ENCODE measurements at regions not wholly inside any gene's neighbourhood (a gene's known extent, or its start where the extent isn't known, plus 50 kb on each side); places are given as distances from the start of the nearest gene placed in this dataset.

GRCh38 chr15:66850078-66850991 lies 148.3 kb downstream of the SMAD6 start:
- no peak for DNase-seq
- H3K4me1 ChIP-seq (ENCODE audit: low read length) = peaks cover 7% of the 10 kb centered on the region
- H3K9ac ChIP-seq (ENCODE audit: low read length) = no peak overlapping the region
- peak overlapping the region; percentile 76 for H2AFZ ChIP-seq (ENCODE audit: low read length)
- H3K4me2 ChIP-seq (ENCODE audit: low read depth, low read length, poor library complexity, severe bottlenecking) = peak overlapping the region; percentile 57
- no peaks in the 10 kb centered on the region for H3K9me3 ChIP-seq (ENCODE audit: low read length)
- H3K36me3 ChIP-seq (ENCODE audit: insufficient read depth, low read length) = no peaks in the 10 kb centered on the region
- H4K20me1 ChIP-seq (ENCODE audit: insufficient read depth, low read depth, low read length) = no peaks in the 10 kb centered on the region
- H3K27me3 ChIP-seq (ENCODE audit: low read length) = no peaks in the 10 kb centered on the region
- H3K79me2 ChIP-seq (ENCODE audit: low read length) = no peaks in the 10 kb centered on the region
- H3K9me2 ChIP-seq (replicated peaks; ENCODE audit: insufficient read depth, low read length) = no peaks in the 10 kb centered on the region
- no peak overlapping the region for H3K27ac ChIP-seq (ENCODE audit: low read length)
- H3K4me3 ChIP-seq (ENCODE audit: low read length) = no peak overlapping the region

- no peaks in the 10 kb centered on the region for H3K36me3 ChIP-seq (ENCODE audit: insufficient read depth, low read length)
- no peak overlapping the region for H3K4me3 ChIP-seq (ENCODE audit: low read length)
- no peaks in the 10 kb centered on the region for H3K27me3 ChIP-seq (ENCODE audit: low read length)
- H3K9me3 ChIP-seq (ENCODE audit: low read length) = no peaks in the 10 kb centered on the region
- H3K79me2 ChIP-seq (ENCODE audit: low read length) = no peaks in the 10 kb centered on the region
- H4K20me1 ChIP-seq (ENCODE audit: insufficient read depth, low read depth, low read length) = no peaks in the 10 kb centered on the region
- peak overlapping the region; percentile 76 for H2AFZ ChIP-seq (ENCODE audit: low read length)
- H3K27ac ChIP-seq (ENCODE audit: low read length) = no peak overlapping the region
- no peak overlapping the region for H3K9ac ChIP-seq (ENCODE audit: low read length)
- peaks cover 7% of the 10 kb centered on the region for H3K4me1 ChIP-seq (ENCODE audit: low read length)
- DNase-seq = no peak
- peak overlapping the region; percentile 57 for H3K4me2 ChIP-seq (ENCODE audit: low read depth, low read length, poor library complexity, severe bottlenecking)
- H3K9me2 ChIP-seq (replicated peaks; ENCODE audit: insufficient read depth, low read length) = no peaks in the 10 kb centered on the region
These were observed 148.9 kb downstream of the SMAD6 start for GRCh38 chr15:66850996-66851310.

DNA sequence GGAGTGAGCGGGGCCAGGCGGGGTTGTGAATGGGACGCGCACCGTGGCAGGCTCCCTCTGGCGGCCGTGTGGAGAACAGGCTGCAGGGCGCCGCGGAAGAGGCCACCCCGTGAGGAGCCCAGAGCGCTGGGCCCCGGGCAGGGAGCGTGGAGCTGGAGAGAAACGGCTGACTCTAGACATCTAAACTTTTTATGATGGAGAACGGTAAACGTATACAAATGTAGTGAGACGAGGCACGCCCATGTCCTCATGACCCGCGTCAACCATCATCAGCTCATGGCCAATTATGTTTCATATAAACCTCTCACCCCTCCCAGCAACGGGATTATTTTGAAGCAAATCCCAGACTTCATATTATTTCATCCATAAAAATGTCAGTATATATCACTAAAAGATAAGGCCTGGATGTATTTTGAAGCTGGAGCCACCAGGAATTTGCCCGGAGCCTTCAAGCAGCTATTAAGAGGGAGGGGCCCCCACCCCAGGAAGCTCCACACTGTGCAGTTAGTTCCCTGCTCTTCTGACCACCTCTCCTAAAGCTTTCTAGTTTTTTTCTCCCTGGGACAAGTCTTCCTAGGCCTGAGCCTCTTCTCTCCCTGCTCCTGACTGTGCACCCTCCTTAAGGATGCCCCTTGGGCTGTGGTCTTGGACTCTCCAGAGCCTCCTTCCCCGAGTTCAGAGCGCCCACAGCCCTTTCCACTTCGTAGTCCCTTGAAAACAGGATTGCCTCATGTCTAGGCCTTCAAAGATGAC lies 149.5 kb downstream of the SMAD6 start:
- H3K79me2 ChIP-seq (ENCODE audit: low read length) = no peaks in the 10 kb centered on the region
- H3K4me1 ChIP-seq (ENCODE audit: low read length) = peaks cover 7% of the 10 kb centered on the region
- H3K4me2 ChIP-seq (ENCODE audit: low read depth, low read length, poor library complexity, severe bottlenecking) = peak overlapping the region; percentile 57
- H3K9me2 ChIP-seq (replicated peaks; ENCODE audit: insufficient read depth, low read length) = no peaks in the 10 kb centered on the region
- no peak overlapping the region for H3K27ac ChIP-seq (ENCODE audit: low read length)
- DNase-seq = peak; percentile 93
- H3K4me3 ChIP-seq (ENCODE audit: low read length) = no peak overlapping the region
- no peaks in the 10 kb centered on the region for H3K27me3 ChIP-seq (ENCODE audit: low read length)
- peak overlapping the region; percentile 25; the same call in 1 of the 2 replicates for H3K9ac ChIP-seq (ENCODE audit: low read length)
- peak overlapping the region; percentile 76 for H2AFZ ChIP-seq (ENCODE audit: low read length)
- H4K20me1 ChIP-seq (ENCODE audit: insufficient read depth, low read depth, low read length) = no peaks in the 10 kb centered on the region
- no peaks in the 10 kb centered on the region for H3K9me3 ChIP-seq (ENCODE audit: low read length)
- no peaks in the 10 kb centered on the region for H3K36me3 ChIP-seq (ENCODE audit: insufficient read depth, low read length)

GRCh38 chr15:66852064-66852905 lies 150.2 kb downstream of the SMAD6 start:
- H2AFZ ChIP-seq (ENCODE audit: low read length) = no peak overlapping the region
- no peak overlapping the region for H3K4me3 ChIP-seq (ENCODE audit: low read length)
- H3K4me1 ChIP-seq (ENCODE audit: low read length) = peaks cover 7% of the 10 kb centered on the region
- no peaks in the 10 kb centered on the region for H3K9me2 ChIP-seq (replicated peaks; ENCODE audit: insufficient read depth, low read length)
- no peak overlapping the region for H3K4me2 ChIP-seq (ENCODE audit: low read depth, low read length, poor library complexity, severe bottlenecking)
- H4K20me1 ChIP-seq (ENCODE audit: insufficient read depth, low read depth, low read length) = no peaks in the 10 kb centered on the region
- no peak overlapping the region for H3K9ac ChIP-seq (ENCODE audit: low read length)
- H3K9me3 ChIP-seq (ENCODE audit: low read length) = no peaks in the 10 kb centered on the region
- H3K36me3 ChIP-seq (ENCODE audit: insufficient read depth, low read length) = no peaks in the 10 kb centered on the region
- no peaks in the 10 kb centered on the region for H3K79me2 ChIP-seq (ENCODE audit: low read length)
- H3K27me3 ChIP-seq (ENCODE audit: low read length) = no peaks in the 10 kb centered on the region
- DNase-seq = no peak
- H3K27ac ChIP-seq (ENCODE audit: low read length) = no peak overlapping the region

DNA sequence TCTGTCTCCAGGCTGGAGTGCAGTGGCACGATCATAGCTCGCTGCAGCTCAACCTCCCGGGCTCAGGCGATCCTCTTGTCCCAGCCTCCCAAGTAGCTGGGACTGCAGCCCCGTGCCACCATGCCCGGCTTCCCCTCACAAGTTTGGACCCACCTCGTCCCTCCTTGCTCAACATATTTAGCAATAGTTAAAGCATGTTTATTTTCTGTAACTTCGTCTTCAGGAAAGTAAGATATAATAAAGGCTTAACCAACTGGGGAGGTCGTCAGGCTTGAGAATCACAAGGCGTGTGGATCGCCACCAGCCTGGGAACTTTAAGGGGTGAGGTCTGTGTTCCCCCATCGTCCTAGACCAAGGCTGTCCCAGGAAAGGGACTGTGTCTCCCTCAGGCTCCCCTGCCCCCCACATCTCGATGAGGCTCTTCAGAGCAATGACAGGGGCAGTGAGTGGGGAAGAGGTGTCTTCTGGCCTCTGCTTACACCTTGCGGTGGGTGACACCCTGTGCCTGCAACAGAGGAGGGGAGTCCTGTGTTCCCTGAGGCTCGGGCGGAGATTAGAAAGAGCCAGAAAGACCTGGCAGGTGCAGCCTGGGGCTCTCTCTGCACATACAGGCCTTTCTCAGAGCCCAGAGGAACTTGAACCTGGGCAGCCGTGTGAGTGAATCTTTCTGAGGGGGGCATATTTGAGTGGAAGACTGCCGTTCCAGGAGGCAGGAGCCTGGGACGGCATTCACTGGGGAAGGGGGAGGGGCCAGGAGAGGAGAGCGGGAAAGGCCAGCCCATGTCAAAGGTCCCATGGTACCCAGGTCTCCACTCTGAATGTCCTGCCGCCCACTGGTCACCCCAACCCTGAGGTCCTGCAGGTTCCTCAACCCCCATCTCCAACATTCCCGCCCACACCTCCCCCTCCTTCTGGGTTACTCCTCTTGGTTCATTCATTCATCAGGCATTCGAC lies 152.3 kb downstream of the SMAD6 start:
- Histone ChIP-seq H3K4me3 (ENCODE audit: low read length) (no peak overlapping the region), H3K36me3 (ENCODE audit: insufficient read depth, low read length) (no peaks in the 10 kb centered on the region), H4K20me1 (ENCODE audit: insufficient read depth, low read depth, low read length) (no peaks in the 10 kb centered on the region), H3K27me3 (ENCODE audit: low read length) (0 out of 2 replicates have a peak, but pooled peaks cover 3% of the 10 kb centered on the region), H3K79me2 (ENCODE audit: low read length) (no peaks in the 10 kb centered on the region), H3K4me2 (ENCODE audit: low read depth, low read length, poor library complexity, severe bottlenecking) (no peak overlapping the region), H3K27ac (ENCODE audit: low read length) (no peak overlapping the region), H2AFZ (ENCODE audit: low read length) (no peak overlapping the region), H3K4me1 (ENCODE audit: low read length) (peaks cover 7% of the 10 kb centered on the region), H3K9ac (ENCODE audit: low read length) (no peak overlapping the region), H3K9me2 (replicated peaks; ENCODE audit: insufficient read depth, low read length) (no peaks in the 10 kb centered on the region), H3K9me3 (ENCODE audit: low read length) (no peaks in the 10 kb centered on the region)
- DNase-seq = no peak

DNA sequence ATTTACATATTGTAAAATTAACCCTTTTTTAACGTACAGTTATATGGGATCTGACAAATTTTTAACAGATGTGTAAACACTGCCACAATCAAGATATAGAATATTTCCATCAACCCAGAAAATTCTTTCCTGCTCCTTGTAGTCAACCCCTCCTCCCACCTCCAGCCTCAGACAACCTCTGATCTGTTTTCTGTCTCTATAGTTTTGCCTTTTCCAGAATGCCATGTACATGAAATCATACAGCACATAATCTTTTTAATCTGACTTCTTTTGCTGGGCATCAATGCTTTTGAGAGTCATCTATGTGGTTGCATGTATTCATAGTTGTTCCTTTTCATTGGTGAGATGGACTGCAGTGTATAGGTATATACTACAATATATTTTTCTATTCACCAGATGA lies 153.0 kb downstream of the SMAD6 start:
- Histone ChIP-seq H4K20me1 (ENCODE audit: insufficient read depth, low read depth, low read length) (no peaks in the 10 kb centered on the region), H3K27ac (ENCODE audit: low read length) (no peak overlapping the region), H3K4me1 (ENCODE audit: low read length) (peaks cover 7% of the 10 kb centered on the region), H3K79me2 (ENCODE audit: low read length) (no peaks in the 10 kb centered on the region), H3K9me2 (replicated peaks; ENCODE audit: insufficient read depth, low read length) (no peaks in the 10 kb centered on the region), H3K4me2 (ENCODE audit: low read depth, low read length, poor library complexity, severe bottlenecking) (no peak overlapping the region), H3K36me3 (ENCODE audit: insufficient read depth, low read length) (no peaks in the 10 kb centered on the region), H3K4me3 (ENCODE audit: low read length) (no peak overlapping the region), H3K9me3 (ENCODE audit: low read length) (no peaks in the 10 kb centered on the region), H3K9ac (ENCODE audit: low read length) (no peak overlapping the region), H2AFZ (ENCODE audit: low read length) (no peak overlapping the region), H3K27me3 (ENCODE audit: low read length) (0 out of 2 replicates have a peak, but pooled peaks cover 3% of the 10 kb centered on the region)
- no peak for DNase-seq

GRCh38 chr15:66857694-66858093 lies 155.7 kb downstream of the SMAD6 start:
- H3K36me3 ChIP-seq (ENCODE audit: insufficient read depth, low read length) = no peaks in the 10 kb centered on the region
- H3K4me2 ChIP-seq (ENCODE audit: low read depth, low read length, poor library complexity, severe bottlenecking) = no peak overlapping the region
- 0 out of 2 replicates have a peak, but pooled peaks cover 2% of the 10 kb centered on the region for H3K4me1 ChIP-seq (ENCODE audit: low read length)
- H2AFZ ChIP-seq (ENCODE audit: low read length) = no peak overlapping the region
- H3K27ac ChIP-seq (ENCODE audit: low read length) = no peak overlapping the region
- DNase-seq = no peak
- H3K27me3 ChIP-seq (ENCODE audit: low read length) = 0 out of 2 replicates have a peak, but pooled peaks cover 3% of the 10 kb centered on the region
- no peaks in the 10 kb centered on the region for H4K20me1 ChIP-seq (ENCODE audit: insufficient read depth, low read depth, low read length)
- no peaks in the 10 kb centered on the region for H3K79me2 ChIP-seq (ENCODE audit: low read length)
- H3K9ac ChIP-seq (ENCODE audit: low read length) = no peak overlapping the region
- H3K9me2 ChIP-seq (replicated peaks; ENCODE audit: insufficient read depth, low read length) = no peaks in the 10 kb centered on the region
- no peaks in the 10 kb centered on the region for H3K9me3 ChIP-seq (ENCODE audit: low read length)
- H3K4me3 ChIP-seq (ENCODE audit: low read length) = no peak overlapping the region

All from Karpas-422 (cell line).